DMS 273 (cell line): ENCODE measurements at regions not wholly inside any gene's neighbourhood (a gene's known extent, or its start where the extent isn't known, plus 50 kb on each side); places are given as distances from the start of the nearest gene placed in this dataset.
"Not testable (repeated sequence)": the region's sequence is repeated elsewhere in the genome, so short reads cannot be mapped to it uniquely, and the experiment has no call there.

Experiments used
- DNase-seq: peaks from one replicate; lab custom pipeline; 2025; ENCODE audit not compliant: unreplicated experiment; lab: John Stamatoyannopoulos, UW

- DNase-seq, result no peak
Observed at GRCh38 chr14:53376064-53376463, 222.9 kb upstream of the DDHD1 start.

DNA sequence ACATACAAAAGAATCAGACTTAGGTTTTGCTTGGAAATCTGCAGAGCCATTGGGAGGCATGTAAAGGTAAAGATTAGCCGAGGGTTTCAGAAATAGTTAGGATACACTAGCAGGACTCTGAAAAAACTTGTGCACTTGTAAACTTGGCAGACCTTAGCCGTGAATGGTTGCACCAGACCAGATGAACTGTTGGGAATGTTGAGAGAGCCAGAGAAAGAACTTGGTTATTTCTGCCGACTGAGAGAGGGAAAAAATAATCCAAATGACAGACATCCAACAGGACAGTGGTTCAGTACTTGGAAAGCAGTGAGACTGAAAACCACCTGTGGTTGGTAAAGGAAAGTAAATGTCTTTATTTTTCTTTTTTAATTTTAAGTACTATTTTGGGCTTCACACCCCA, 222.5 kb upstream of the DDHD1 start:
- no peak for DNase-seq

GRCh38 chr14:53368711-53369201, 215.6 kb upstream of the DDHD1 start:
- DNase-seq, result no peak

GRCh38 chr14:53368066-53368465, 214.9 kb upstream of the DDHD1 start:
- DNase-seq, result no peak

GRCh38 chr14:53367644-53368026, 214.5 kb upstream of the DDHD1 start:
- DNase-seq, result no peak

GRCh38 chr14:53365486-53366130, 212.5 kb upstream of the DDHD1 start:
- DNase-seq, result no peak

DNA sequence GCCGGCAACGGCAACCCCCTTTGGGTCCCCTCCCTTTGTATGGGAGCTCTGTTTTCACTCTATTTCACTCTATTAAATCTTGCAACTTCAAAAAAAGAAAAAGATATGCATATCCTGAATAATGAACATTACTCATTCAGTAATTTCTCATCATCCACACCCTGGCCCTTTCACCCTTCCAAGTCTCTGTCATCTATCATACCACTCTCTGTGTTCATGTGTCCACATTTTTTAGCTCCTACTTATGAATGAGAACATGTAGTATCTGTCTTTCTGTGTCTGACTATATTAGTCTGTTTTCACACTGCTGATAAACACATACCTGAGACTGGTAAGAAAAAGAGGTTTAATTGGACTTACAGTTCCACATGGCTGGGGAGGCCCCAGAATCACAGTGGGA, 209.8 kb upstream of the DDHD1 start:
- DNase-seq, result not testable (repeated sequence)

DNA sequence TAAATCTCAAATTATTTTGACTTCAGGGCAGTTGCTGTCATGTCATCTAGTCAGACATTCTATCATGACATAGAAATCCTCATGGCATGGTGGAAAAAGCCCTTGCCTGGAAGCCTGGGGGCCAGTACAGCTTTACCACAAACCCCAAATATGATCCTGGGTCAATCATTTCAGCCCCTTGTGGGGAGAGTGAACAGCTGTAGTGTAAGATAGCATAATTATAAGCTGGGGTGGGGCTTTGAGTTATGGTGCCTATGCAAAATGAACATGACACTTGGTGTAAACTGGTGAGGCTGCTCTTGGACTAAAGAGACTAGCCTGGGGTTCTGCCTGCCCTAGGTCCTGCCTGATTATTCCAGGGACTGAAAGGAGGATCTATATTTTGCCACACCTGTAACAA, 207.7 kb upstream of the DDHD1 start:
- no peak for DNase-seq

- DNase-seq, result no peak
Observed at GRCh38 chr14:53358166-53358565, 205.0 kb upstream of the DDHD1 start.

DNA sequence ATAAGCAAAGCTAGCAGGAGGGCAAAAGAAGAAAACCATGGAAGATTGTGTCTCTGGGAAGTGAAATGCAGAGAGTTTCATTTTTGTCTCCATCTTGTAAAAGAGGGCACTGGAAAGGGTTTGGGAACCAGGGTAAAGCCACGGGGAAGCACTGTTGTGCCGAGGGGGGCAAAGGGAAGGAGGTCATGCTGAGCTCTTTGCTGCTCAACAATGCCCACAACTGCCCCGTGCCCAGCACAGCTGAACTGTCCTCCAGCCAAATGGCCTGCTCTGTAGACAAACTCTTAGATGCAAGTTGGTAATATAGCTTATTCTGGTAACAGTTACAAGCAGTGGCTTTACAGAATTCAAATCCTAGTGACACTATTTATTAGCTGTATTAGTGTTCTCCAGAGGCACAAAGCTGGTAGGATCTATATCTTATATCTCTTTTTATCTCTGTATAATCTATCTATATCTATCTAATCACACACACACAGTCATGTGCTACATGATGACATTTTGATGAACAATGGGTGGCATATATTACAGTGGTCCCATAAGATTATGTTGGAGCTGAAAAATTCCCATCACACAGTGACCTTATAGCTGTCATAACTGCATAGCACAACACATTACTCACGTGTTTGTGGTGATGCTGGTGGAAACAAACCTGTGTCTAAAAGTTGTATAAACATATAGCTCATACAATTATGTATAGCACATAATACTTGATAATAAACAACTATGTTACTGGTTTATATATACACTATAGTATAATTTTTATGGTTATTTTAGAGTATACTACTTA, 203.4 kb upstream of the DDHD1 start:
- no peak for DNase-seq

- peak; percentile 24 for DNase-seq
Observed at GRCh38 chr14:53355581-53356112, 202.5 kb upstream of the DDHD1 start.

DNA sequence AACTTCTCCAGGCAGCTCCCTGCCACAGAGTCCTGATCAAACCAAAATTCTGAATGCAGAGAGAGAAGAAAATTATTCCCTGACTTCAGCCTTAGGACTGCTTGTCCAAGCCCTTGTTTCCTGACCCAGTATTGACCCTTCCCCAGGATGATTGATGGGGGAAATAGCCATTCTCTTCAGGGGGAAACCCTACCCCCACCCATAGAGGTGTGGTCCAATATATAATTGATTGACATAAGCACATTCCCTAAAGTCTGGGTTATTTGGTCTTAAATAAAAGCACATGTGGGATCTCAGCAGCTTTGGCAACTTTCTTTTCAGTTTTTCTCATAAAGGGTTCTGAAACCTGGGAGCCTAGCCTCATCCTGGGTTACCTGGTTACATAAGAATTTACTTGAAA, 201.2 kb upstream of the DDHD1 start:
- DNase-seq, result no peak

GRCh38 chr14:53350866-53351265, 197.7 kb upstream of the DDHD1 start:
- no peak for DNase-seq

DNA sequence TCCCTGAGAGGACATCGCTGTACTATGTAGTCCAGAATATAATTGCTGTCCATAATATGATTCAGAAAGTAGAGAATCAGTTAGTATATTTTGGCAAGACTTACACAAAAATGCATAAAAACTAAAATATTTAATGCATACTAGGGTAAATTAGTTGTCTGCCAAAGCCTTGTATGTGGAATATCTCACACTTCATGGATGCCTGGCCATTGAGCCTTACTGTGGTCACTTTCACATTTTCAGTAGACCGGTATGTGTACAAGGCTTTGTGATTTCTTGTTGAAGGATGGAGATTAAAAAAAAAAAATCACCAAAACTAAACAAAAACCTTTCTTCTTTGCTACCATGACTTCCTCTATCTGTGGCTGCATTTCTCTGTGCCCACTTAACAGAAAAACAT, 197.3 kb upstream of the DDHD1 start:
- DNase-seq, result no peak

GRCh38 chr14:53346988-53347387, 193.9 kb upstream of the DDHD1 start:
- no peak for DNase-seq

DNA sequence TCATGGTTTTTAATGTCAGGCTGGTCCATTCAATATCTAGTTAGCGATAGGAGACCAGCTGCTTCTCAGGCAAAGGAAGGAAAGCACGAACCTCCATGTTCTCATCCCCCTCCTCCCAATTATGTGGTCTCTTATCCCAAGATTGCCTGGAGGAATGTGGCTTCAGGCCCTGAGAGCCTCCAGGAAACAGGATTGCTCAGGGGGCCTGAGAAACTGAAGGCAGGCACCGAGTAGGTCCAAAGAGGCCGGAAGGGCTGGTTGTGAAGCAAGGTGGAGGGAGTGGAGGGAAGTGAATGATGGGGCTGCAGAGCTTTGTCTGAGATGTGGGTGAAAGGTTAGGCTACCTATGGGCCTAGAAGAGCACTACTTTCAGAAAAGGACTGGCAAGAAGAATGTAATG, 188.2 kb upstream of the DDHD1 start:
- no peak for DNase-seq

- no peak for DNase-seq
Observed at GRCh38 chr14:53338192-53338591, 185.1 kb upstream of the DDHD1 start.

GRCh38 chr14:53336729-53337128, 183.6 kb upstream of the DDHD1 start:
- no peak for DNase-seq

GRCh38 chr14:53333809-53334208, 180.7 kb upstream of the DDHD1 start:
- DNase-seq, result no peak

GRCh38 chr14:53331921-53332320, 178.8 kb upstream of the DDHD1 start:
- DNase-seq, result no peak

- DNase-seq, result no peak
Observed at GRCh38 chr14:53331247-53331646, 178.1 kb upstream of the DDHD1 start.

DNA sequence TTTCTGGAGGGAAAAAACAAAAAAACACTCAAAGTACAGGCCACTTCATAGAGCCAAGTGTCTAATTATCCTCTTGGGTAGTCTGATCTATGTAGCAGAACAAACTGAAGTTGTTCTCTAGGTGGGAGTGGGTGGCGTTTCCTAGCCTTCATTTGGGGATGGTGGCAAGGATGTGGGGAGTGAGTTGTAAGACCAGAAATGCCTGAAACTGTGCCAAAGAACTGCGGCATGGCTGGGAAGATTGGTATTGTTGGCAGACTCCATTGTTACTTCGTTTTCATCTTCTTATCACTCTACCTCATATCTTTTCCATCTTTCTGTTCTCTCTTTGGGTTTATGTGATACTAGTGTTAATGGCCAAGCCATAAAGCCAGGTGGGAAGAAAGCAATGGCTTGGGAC, 177.3 kb upstream of the DDHD1 start:
- no peak for DNase-seq
